GM12878 (cell line): ENCODE measurements at regions not wholly inside any gene's neighbourhood (a gene's known extent, or its start where the extent isn't known, plus 50 kb on each side); places are given as distances from the start of the nearest gene placed in this dataset.

Experiments used
- ATAC-seq: fragments of 200-7000 bp; cut with Tn5 transposase; 3 replicates; pipeline ENCODE4 v1.9.1; 2020; ENCODE audit warnings: mild to moderate bottlenecking, moderate library complexity
- BruUV-seq: library from RNA; stranded (reverse); fragments of 400-500 nt; replicated peaks from 2 replicates; lab custom pipeline; 2021; lab: Mats Ljungman, UMichigan
- CTCF ChIA-PET: fragments of 300-600 bp; sonication (Branson Sonifier 250); formaldehyde crosslinking; extraction: SDS; loops from one replicate; lab custom pipeline; 2021; ENCODE audit warnings: inconsistent platforms; lab: Yijun Ruan, JAX
- POLR2A ChIA-PET: fragments of 350-600 bp; formaldehyde crosslinking; extraction: SDS; loops from one replicate; lab custom pipeline; 2021; ENCODE audit warnings: inconsistent platforms; lab: Charles Lee
- RAD21 ChIA-PET: fragments of 300-600 bp; sonication (Branson Sonifier 250); formaldehyde crosslinking; loops from one replicate; lab custom pipeline; 2023; ENCODE audit warnings: antibody characterized with exemption; ENCODE audit not compliant: unreplicated experiment; lab: Charles Lee
- SMC1A ChIA-PET: fragments of 300-600 bp; sonication (Branson Sonifier 250); formaldehyde crosslinking; loops from one replicate; lab custom pipeline; 2023; ENCODE audit not compliant: unreplicated experiment, uncharacterized antibody; lab: Charles Lee
- DNase-seq: peaks from one replicate; pipeline ENCODE4 v3.0.0-alpha.2; 2011; ENCODE audit warnings: low read depth, low spot score
- FAIRE-seq: peaks from 3 replicates; lab custom pipeline; 2011; peaks lifted over from hg19 to GRCh38; lab: Jason Lieb, UNC
- H2AFZ ChIP-seq: 2 replicates; pipeline ENCODE4 v1.6.0; 2011; ENCODE audit warnings: low read depth, low read length, control low read depth; ENCODE audit not compliant: control insufficient read depth
- H3K27ac ChIP-seq: 2 replicates; pipeline ENCODE4 v1.5.1; 2011; ENCODE audit warnings: control low read depth; ENCODE audit not compliant: control insufficient read depth, insufficient read depth
- H3K27me3 ChIP-seq, 2 experiments: replicated peaks in 1 of 2; 2 replicates each; pipeline versions ENCODE4 v1.6.0 to v1.6.1; 2011; ENCODE audit warnings: low read length in 1 of 2; ENCODE audit not compliant: control insufficient read depth in 2 of 2, insufficient read depth in 2 of 2
- H3K36me3 ChIP-seq, 2 experiments: 2 replicates each; pipeline ENCODE4 v1.5.1; 2011; ENCODE audit warnings: low read length in 1 of 2; ENCODE audit not compliant: control insufficient read depth in 2 of 2, insufficient read depth in 2 of 2
- H3K4me1 ChIP-seq: 2 replicates; pipeline ENCODE4 v1.6.1; 2011; ENCODE audit warnings: mild to moderate bottlenecking, low read length, moderate library complexity, mixed read lengths; ENCODE audit not compliant: control insufficient read depth, insufficient read depth
- H3K4me2 ChIP-seq: 2 replicates; pipeline ENCODE4 v1.6.0; 2011; ENCODE audit warnings: control low read depth; ENCODE audit not compliant: control insufficient read depth, insufficient read depth
- H3K4me3 ChIP-seq: fragments of 200-600 bp; sonication (generic); 2 replicates; pipeline ENCODE4 v1.5.1; 2016
- H3K79me2 ChIP-seq: 2 replicates; pipeline ENCODE4 v1.6.0; 2011; ENCODE audit warnings: low read length; ENCODE audit not compliant: control insufficient read depth, insufficient read depth
- H3K9ac ChIP-seq: 2 replicates; pipeline ENCODE4 v1.8.0; 2011; ENCODE audit warnings: low read length, control low read depth, mixed read lengths; ENCODE audit not compliant: control insufficient read depth, insufficient read depth
- H3K9me3 ChIP-seq: replicated peaks from 3 replicates; pipeline ENCODE4 v1.5.1; 2011; ENCODE audit warnings: mild to moderate bottlenecking, low read length; ENCODE audit not compliant: control insufficient read depth, insufficient read depth
- H4K20me1 ChIP-seq: 2 replicates; pipeline ENCODE4 v1.6.0; 2011; ENCODE audit not compliant: control insufficient read depth, insufficient read depth
- BHLHE40 ChIP-seq, 2 experiments: fragments of 450-650 bp in 1 of 2; IDR thresholded peaks; 2 replicates each; pipeline ENCODE4 v1.6.1; 2011 to 2017; ENCODE audit warnings: low read depth in 2 of 2, borderline replicate concordance in 1 of 2, improper control_type of control experiment in 1 of 2, low read length in 1 of 2, mild to moderate bottlenecking in 1 of 2
- CBX3 ChIP-seq: fragments of 200-600 bp; sonication (generic); IDR thresholded peaks from 2 replicates; pipeline ENCODE4 v1.6.1; 2016; ENCODE audit warnings: low read depth, borderline replicate concordance
- CHD2 ChIP-seq: IDR thresholded peaks from 2 replicates; pipeline ENCODE4 v1.6.1; 2011; ENCODE audit warnings: low read depth, low read length, improper control_type of control experiment, borderline replicate concordance
- CHD4 ChIP-seq: fragments of 200-600 bp; sonication (generic); IDR thresholded peaks from 2 replicates; pipeline ENCODE4 v1.6.1; 2016; ENCODE audit warnings: mild to moderate bottlenecking
- E2F4 ChIP-seq: IDR thresholded peaks from 2 replicates; pipeline ENCODE4 v1.6.1; 2012; ENCODE audit warnings: low read depth, low read length, improper control_type of control experiment
- HDGF ChIP-seq: fragments of 450-650 bp; IDR thresholded peaks from 2 replicates; pipeline ENCODE4 v1.6.1; 2016; ENCODE audit warnings: antibody characterized with exemption
- HSF1 ChIP-seq: fragments of 150-350 bp; IDR thresholded peaks from 2 replicates; pipeline ENCODE4 v1.6.1; 2014; ENCODE audit warnings: mild to moderate bottlenecking, low read depth, low read length
- IRF4 ChIP-seq: IDR thresholded peaks from 2 replicates; pipeline ENCODE4 v1.6.1; 2011; ENCODE audit warnings: low read depth, low read length
- JUNB ChIP-seq: IDR thresholded peaks from 2 replicates; pipeline ENCODE4 v1.6.1; 2016; ENCODE audit warnings: antibody characterized with exemption, mild to moderate bottlenecking
- MAX ChIP-seq: IDR thresholded peaks from 2 replicates; pipeline ENCODE4 v1.6.1; 2012; ENCODE audit warnings: low read depth, low read length, improper control_type of control experiment
- MEF2B ChIP-seq: fragments of 450-650 bp; IDR thresholded peaks from 2 replicates; pipeline ENCODE4 v1.6.1; 2018; ENCODE audit warnings: mild to moderate bottlenecking, moderate library complexity; ENCODE audit not compliant: partially characterized antibody, poor library complexity, severe bottlenecking
- RAD51 ChIP-seq: fragments of 450-650 bp; IDR thresholded peaks from 2 replicates; pipeline ENCODE4 v1.6.1; 2016; ENCODE audit warnings: moderate library complexity, mild to moderate bottlenecking, inconsistent platforms
- RUNX3 ChIP-seq: IDR thresholded peaks from 2 replicates; pipeline ENCODE4 v1.6.1; 2012; ENCODE audit warnings: low read length, inconsistent platforms
- SMAD1 ChIP-seq: fragments of 450-650 bp; IDR thresholded peaks from 2 replicates; pipeline ENCODE4 v1.6.1; 2018; ENCODE audit warnings: mild to moderate bottlenecking, low read depth; ENCODE audit not compliant: partially characterized antibody
- SMAD5 ChIP-seq: IDR thresholded peaks from 2 replicates; pipeline ENCODE4 v1.6.1; 2016; ENCODE audit warnings: antibody characterized with exemption, low read depth
- SMC3 ChIP-seq: IDR thresholded peaks from 2 replicates; pipeline ENCODE4 v1.6.1; 2011; ENCODE audit warnings: low read length, improper control_type of control experiment, borderline replicate concordance
- TCF3 ChIP-seq: IDR thresholded peaks from 2 replicates; pipeline ENCODE4 v1.6.1; 2012; ENCODE audit warnings: low read depth, mild to moderate bottlenecking, low read length, borderline replicate concordance; ENCODE audit not compliant: insufficient read depth
- WGBS: methylation state at CpG from one replicate; pipeline ENCODE4 v1.1.6; 2016; ENCODE audit warnings: low lambda C conversion rate; ENCODE audit not compliant: insufficient replicate concordance, insufficient coverage; ENCODE audit errors: missing lambda C conversion rate; 5-methylcytosine and 5-hydroxymethylcytosine counted together
- in situ Hi-C: fragments of 300-500 bp; cut with MboI; formaldehyde crosslinking; loops from 9 replicates; pipeline ENCODE4 v1.14.3; 2018; ENCODE audit warnings: mixed read lengths
- intact Hi-C: fragments of 100-400 bp; cut with micrococcal nuclease; formaldehyde crosslinking; loops from one replicate; pipeline ENCODE4 v1.14.2; 2022; ENCODE audit not compliant: unreplicated experiment

GRCh38 chr6:113380591-113380990, 476.6 kb upstream of the MARCKS start:
- H2AFZ ChIP-seq = no peak overlapping the region
- in situ Hi-C loops = no loop called here
- H3K4me1 ChIP-seq = no peaks in the 10 kb centered on the region
- no peaks in the 10 kb centered on the region for H3K79me2 ChIP-seq
- no peak for DNase-seq
- TF ChIP-seq CBX3 = no peak
- TF ChIP-seq SMAD5 = no peak
- TF ChIP-seq, all 136 proteins: peak for 0
- no peak overlapping the region for H3K4me3 ChIP-seq
- no peaks in the 10 kb centered on the region for H3K9me3 ChIP-seq
- WGBS = 75% methylated on average over 3 of the region's 3 CpGs
- no peaks in the 10 kb centered on the region for H3K27me3 ChIP-seq
- ChIA-PET SMC1A (no interaction called here), POLR2A (no interaction called here), RAD21 (no interaction called here), CTCF (no interaction called here)
- intact Hi-C loops = loop anchor here (5.0 kb wide), 1 partner anchor 73 kb away; no protein-coding TSS in a partner anchor
- ATAC-seq (no peak), FAIRE-seq (no peak)
- H3K4me2 ChIP-seq = no peak overlapping the region
- no peaks in the 10 kb centered on the region for H4K20me1 ChIP-seq
- no peaks in the 10 kb centered on the region for H3K36me3 ChIP-seq
- no peak overlapping the region for H3K27ac ChIP-seq
- no peak overlapping the region for H3K9ac ChIP-seq
- BruUV-seq = no TSS peak

- no peaks in the 10 kb centered on the region for H4K20me1 ChIP-seq
- ChIA-PET CTCF (no interaction called here), POLR2A (no interaction called here), RAD21 (no interaction called here), SMC1A (interaction anchor here (1.5 kb wide), 2 partner anchors 32 to 248 kb away, joined by 3 read pairs; no protein-coding TSS in a partner anchor)
- intact Hi-C loops (loop anchor here (5.0 kb wide), 1 partner anchor 74 kb away; no protein-coding TSS in a partner anchor), in situ Hi-C loops (no loop called here)
- no peak overlapping the region for H2AFZ ChIP-seq
- no peaks in the 10 kb centered on the region for H3K79me2 ChIP-seq
- H3K36me3 ChIP-seq = no peaks in the 10 kb centered on the region
- no peak overlapping the region for H3K4me2 ChIP-seq
- H3K9ac ChIP-seq = no peak overlapping the region
- FAIRE-seq (no peak), ATAC-seq (peak; percentile 24; the same call in 2 of the 3 replicates), DNase-seq (no peak)
- H3K4me3 ChIP-seq = no peak overlapping the region
- no peaks in the 10 kb centered on the region for H3K9me3 ChIP-seq
- BruUV-seq = no TSS peak
- H3K4me1 ChIP-seq = no peaks in the 10 kb centered on the region
- no peaks in the 10 kb centered on the region for H3K27me3 ChIP-seq
- H3K27ac ChIP-seq = no peak overlapping the region
- TF ChIP-seq HSF1 (no peak), HDGF (no peak), E2F4 (no peak), IRF4 (no peak), BHLHE40 (IDR thresholded peaks at IDR 0.05; ENCODE audit: borderline replicate concordance in 1 of 2, low read depth in 2 of 2, low read length in 1 of 2) (no peak), MEF2B (no peak), MAX (no peak), CHD2 (no peak), CHD4 (no peak), SMC3 (no peak), JUNB (no peak), RUNX3 (no peak), RAD51 (no peak), TCF3 (no peak), SMAD1 (no peak)
Observed at GRCh38 chr6:113381232-113381631, 475.9 kb upstream of the MARCKS start.
